OCI-LY3 (cell line): ENCODE measurements at regions not wholly inside any gene's neighbourhood (a gene's known extent, or its start where the extent isn't known, plus 50 kb on each side); places are given as distances from the start of the nearest gene placed in this dataset.

Source experiments
- H2AFZ ChIP-seq: fragments of 200-600, 300-600 bp; shearing (Covaris generic); 2 replicates; pipeline ENCODE4 v1.6.0; 2014; ENCODE audit warnings: antibody characterized with exemption, low read depth, low read length
- H3K27ac ChIP-seq: fragments of 200-600, 300-600 bp; sonication (generic); 2 replicates; pipeline ENCODE4 v1.5.1; 2014; ENCODE audit warnings: mild to moderate bottlenecking, low read length, moderate library complexity, mixed read lengths
- H3K27me3 ChIP-seq: fragments of 200-600, 300-600 bp; sonication (generic); 2 replicates; pipeline ENCODE4 v1.6.1; 2014; ENCODE audit warnings: low read depth, low read length, mixed read lengths
- H3K36me3 ChIP-seq: fragments of 200-600, 300-600 bp; sonication (generic); replicated peaks from 2 replicates; pipeline ENCODE3; 2014; ENCODE audit warnings: low read depth, low read length, mixed read lengths
- H3K4me1 ChIP-seq: fragments of 300-600, 200-600 bp; sonication (generic); 2 replicates; pipeline ENCODE4 v1.6.1; 2014; ENCODE audit warnings: low read length, mixed read lengths
- H3K4me2 ChIP-seq: fragments of 200-600, 300-600 bp; sonication (generic); 2 replicates; pipeline ENCODE4 v1.6.1; 2014; ENCODE audit warnings: low read length, mixed read lengths
- H3K4me3 ChIP-seq: fragments of 300-600, 200-600 bp; sonication (generic); 2 replicates; pipeline ENCODE4 v1.5.1; 2014; ENCODE audit warnings: antibody characterized with exemption, mild to moderate bottlenecking, low read length, moderate library complexity
- H3K79me2 ChIP-seq: fragments of 300-600, 200-600 bp; shearing (Covaris generic); 2 replicates; pipeline ENCODE4 v1.6.1; 2014; ENCODE audit warnings: mild to moderate bottlenecking, low read length, mixed read lengths
- H3K9ac ChIP-seq: fragments of 300-600, 200-600 bp; shearing (Covaris generic); 2 replicates; pipeline ENCODE4 v1.6.0; 2014; ENCODE audit warnings: mild to moderate bottlenecking, low read length, moderate library complexity
- H3K9me3 ChIP-seq: fragments of 200-600, 300-600 bp; shearing (Covaris generic); 2 replicates; pipeline ENCODE4 v1.6.1; 2014; ENCODE audit warnings: low read length, mixed read lengths; ENCODE audit not compliant: insufficient read depth
- H4K20me1 ChIP-seq: fragments of 200-600, 300-600 bp; sonication (generic); 2 replicates; pipeline ENCODE4 v1.6.1; 2016; ENCODE audit warnings: low read length, mixed read lengths; ENCODE audit not compliant: insufficient read depth
- EZH2phosphoT487 ChIP-seq: fragments of 200-600 bp; shearing (Covaris generic); IDR thresholded peaks from 2 replicates; pipeline ENCODE4 v1.6.1; 2018; ENCODE audit warnings: antibody characterized with exemption, mixed run types, low read depth
- TF ChIP-seq, protein P1 (sequence below): fragments of 200-600, 300-600 bp; sonication (generic); IDR thresholded peaks from 2 replicates; pipeline ENCODE4 v1.5.1; 2014; ENCODE audit warnings: antibody characterized with exemption, low read length, low read depth

DNA sequence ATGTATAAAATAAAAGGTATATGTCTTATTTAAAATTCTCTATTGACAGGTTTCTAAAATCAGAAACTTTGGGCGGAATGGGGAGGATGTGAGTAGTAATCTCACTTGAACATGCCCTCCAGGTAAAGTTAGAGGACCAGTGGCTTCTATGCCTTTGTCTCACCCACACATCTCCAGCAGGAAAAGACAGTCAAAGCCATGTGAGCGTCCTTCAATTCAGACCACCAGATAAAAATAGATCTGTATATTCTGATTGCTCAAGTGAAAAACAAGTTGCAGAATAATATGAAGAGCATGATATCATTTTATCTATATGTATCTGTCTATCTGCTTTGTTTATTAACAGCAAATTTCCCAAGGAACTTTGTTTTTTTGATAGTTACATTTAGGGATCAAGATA, 152.2 kb downstream of the TMCO5A start:
- H3K4me2 ChIP-seq: no peak overlapping the region
- H3K36me3 ChIP-seq: no peaks in the 10 kb centered on the region
- TF ChIP-seq EZH2phosphoT487: no peak
- TF ChIP-seq, protein P1, sequence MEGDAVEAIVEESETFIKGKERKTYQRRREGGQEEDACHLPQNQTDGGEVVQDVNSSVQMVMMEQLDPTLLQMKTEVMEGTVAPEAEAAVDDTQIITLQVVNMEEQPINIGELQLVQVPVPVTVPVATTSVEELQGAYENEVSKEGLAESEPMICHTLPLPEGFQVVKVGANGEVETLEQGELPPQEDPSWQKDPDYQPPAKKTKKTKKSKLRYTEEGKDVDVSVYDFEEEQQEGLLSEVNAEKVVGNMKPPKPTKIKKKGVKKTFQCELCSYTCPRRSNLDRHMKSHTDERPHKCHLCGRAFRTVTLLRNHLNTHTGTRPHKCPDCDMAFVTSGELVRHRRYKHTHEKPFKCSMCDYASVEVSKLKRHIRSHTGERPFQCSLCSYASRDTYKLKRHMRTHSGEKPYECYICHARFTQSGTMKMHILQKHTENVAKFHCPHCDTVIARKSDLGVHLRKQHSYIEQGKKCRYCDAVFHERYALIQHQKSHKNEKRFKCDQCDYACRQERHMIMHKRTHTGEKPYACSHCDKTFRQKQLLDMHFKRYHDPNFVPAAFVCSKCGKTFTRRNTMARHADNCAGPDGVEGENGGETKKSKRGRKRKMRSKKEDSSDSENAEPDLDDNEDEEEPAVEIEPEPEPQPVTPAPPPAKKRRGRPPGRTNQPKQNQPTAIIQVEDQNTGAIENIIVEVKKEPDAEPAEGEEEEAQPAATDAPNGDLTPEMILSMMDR: no peak
- no peak overlapping the region for H2AFZ ChIP-seq
- no peaks in the 10 kb centered on the region for H3K79me2 ChIP-seq
- H3K9ac ChIP-seq: no peak overlapping the region
- H3K27me3 ChIP-seq: no peaks in the 10 kb centered on the region
- no peaks in the 10 kb centered on the region for H4K20me1 ChIP-seq
- H3K9me3 ChIP-seq: no peaks in the 10 kb centered on the region
- no peak overlapping the region for H3K4me3 ChIP-seq
- peaks cover 29% of the 10 kb centered on the region for H3K4me1 ChIP-seq
- H3K27ac ChIP-seq: no peak overlapping the region

DNA sequence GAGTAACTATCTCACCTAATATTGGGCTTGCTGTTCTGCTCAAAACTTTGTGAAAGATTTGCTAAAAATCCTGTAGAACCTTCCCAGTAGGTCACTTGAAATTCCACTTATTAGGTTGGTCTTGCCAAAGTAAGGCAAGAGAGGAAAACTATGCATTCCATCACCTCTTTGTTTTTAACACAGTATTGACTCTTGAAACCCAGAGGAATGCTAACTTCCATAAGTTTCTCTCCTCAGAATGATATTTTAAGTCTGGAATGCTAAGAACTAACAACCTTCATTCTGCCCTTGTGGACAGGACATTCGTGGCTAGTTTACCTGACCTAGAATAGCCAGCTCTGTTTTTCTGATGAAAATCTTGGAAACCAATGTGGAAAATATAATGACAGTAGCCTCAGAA, 154.5 kb downstream of the TMCO5A start:
- H3K4me1 ChIP-seq: peaks cover 25% of the 10 kb centered on the region
- no peaks in the 10 kb centered on the region for H3K27me3 ChIP-seq
- no peaks in the 10 kb centered on the region for H3K79me2 ChIP-seq
- H3K36me3 ChIP-seq: no peaks in the 10 kb centered on the region
- H3K4me3 ChIP-seq: no peak overlapping the region
- TF ChIP-seq, protein P1: no peak
- TF ChIP-seq EZH2phosphoT487: no peak
- H3K27ac ChIP-seq: no peak overlapping the region
- H3K4me2 ChIP-seq: no peak overlapping the region
- no peaks in the 10 kb centered on the region for H4K20me1 ChIP-seq
- no peaks in the 10 kb centered on the region for H3K9me3 ChIP-seq
- H2AFZ ChIP-seq: no peak overlapping the region
- no peak overlapping the region for H3K9ac ChIP-seq

DNA sequence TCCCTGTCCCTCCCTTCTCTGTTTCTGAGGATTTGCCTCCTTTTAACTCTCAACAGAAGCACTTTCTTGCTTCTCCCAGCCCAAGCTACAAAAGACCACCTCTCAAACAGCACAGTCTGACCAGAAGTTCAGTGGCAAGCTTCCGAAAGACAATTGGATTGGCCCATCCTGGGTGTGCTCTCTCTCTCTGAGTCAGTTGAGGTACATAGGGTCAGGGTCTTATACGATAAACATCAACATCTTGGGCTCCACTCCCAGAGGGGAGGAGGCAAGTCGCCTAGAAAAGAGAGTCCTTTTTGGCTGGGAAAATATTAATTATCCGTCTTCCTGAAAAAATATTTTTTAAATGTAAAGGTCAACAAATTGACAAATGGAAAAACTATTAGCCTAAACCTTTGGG, 155.8 kb downstream of the TMCO5A start:
- H3K36me3 ChIP-seq: no peaks in the 10 kb centered on the region
- no peaks in the 10 kb centered on the region for H3K79me2 ChIP-seq
- no peak overlapping the region for H2AFZ ChIP-seq
- no peak overlapping the region for H3K9ac ChIP-seq
- no peaks in the 10 kb centered on the region for H3K9me3 ChIP-seq
- H3K27me3 ChIP-seq: no peaks in the 10 kb centered on the region
- TF ChIP-seq EZH2phosphoT487: no peak
- TF ChIP-seq, protein P1: no peak
- peaks cover 12% of the 10 kb centered on the region for H3K4me1 ChIP-seq
- H3K27ac ChIP-seq: no peak overlapping the region
- H3K4me2 ChIP-seq: no peak overlapping the region
- no peaks in the 10 kb centered on the region for H4K20me1 ChIP-seq
- no peak overlapping the region for H3K4me3 ChIP-seq

DNA sequence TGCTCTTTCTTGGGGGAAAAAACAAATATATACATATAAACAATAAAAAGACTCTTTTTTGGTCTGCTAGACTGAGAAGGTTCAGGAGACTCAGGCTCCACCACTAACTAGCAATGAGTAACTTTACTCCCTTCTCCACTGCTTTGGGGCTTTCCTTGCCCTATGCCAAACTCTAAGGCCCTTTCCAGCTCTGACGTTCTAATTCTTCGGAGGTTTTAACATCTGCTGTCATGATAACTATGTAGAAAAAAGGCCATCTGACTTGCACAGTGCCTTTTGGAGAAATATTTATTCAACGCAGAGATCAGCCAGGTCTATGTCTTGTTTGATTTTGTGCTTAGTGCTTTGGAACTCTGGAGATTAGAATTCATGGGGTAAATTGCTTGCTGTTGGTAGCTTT, 156.2 kb downstream of the TMCO5A start:
- Histone ChIP-seq H3K4me1 (peaks cover 8% of the 10 kb centered on the region), H3K4me3 (no peak overlapping the region), H2AFZ (no peak overlapping the region), H3K36me3 (no peaks in the 10 kb centered on the region), H3K27ac (no peak overlapping the region), H3K27me3 (no peaks in the 10 kb centered on the region), H4K20me1 (no peaks in the 10 kb centered on the region), H3K4me2 (no peak overlapping the region), H3K79me2 (no peaks in the 10 kb centered on the region), H3K9ac (no peak overlapping the region), H3K9me3 (no peaks in the 10 kb centered on the region)
- TF ChIP-seq EZH2phosphoT487: no peak
- TF ChIP-seq, protein P1: no peak
